ENCODE measurements at regions not wholly inside any gene's neighbourhood (a gene's known extent, or its start where the extent isn't known, plus 50 kb on each side); places are given as distances from the start of the nearest gene placed in this dataset.

GRCh38 chr18:55774505-55774904 is 186.5 kb upstream of the TCF4 start:
- no peaks in the 10 kb centered on the region for H3K4me1 ChIP-seq
- no peaks in the 10 kb centered on the region for H3K27me3 ChIP-seq
- H3K9me3 ChIP-seq = no peaks in the 10 kb centered on the region
- H3K27ac ChIP-seq = no peak overlapping the region
- 90 to 97% methylated on average over 5 of the region's 5 CpGs for WGBS, 2 donors
- TF ChIP-seq CTCF (IDR thresholded peaks at IDR 0.05) (no peak), POLR2A (IDR thresholded peaks at IDR 0.05) (no peak)
- DNase-seq = no peak
- intact Hi-C loops (cut with DNase I; ENCODE audit: low total_unique reads) = no loop called here
- no peak overlapping the region for H3K4me3 ChIP-seq
- no peaks in the 10 kb centered on the region for H3K36me3 ChIP-seq (ENCODE audit: low read depth, missing control alignments)

GRCh38 chr18:55768255-55768654 is 180.3 kb upstream of the TCF4 start:
- Histone ChIP-seq H3K4me1 (no peaks in the 10 kb centered on the region), H3K27ac (no peak overlapping the region), H3K4me3 (no peak overlapping the region), H3K9me3 (no peaks in the 10 kb centered on the region), H3K27me3 (no peaks in the 10 kb centered on the region), H3K36me3 (ENCODE audit: low read depth, missing control alignments) (no peaks in the 10 kb centered on the region)
- TF ChIP-seq POLR2A (IDR thresholded peaks at IDR 0.05) (no peak), CTCF (IDR thresholded peaks at IDR 0.05) (no peak)
- 83 to 88% methylated on average over 5 of the region's 5 CpGs for WGBS, 2 donors
- DNase-seq = no peak
- intact Hi-C loops (cut with DNase I; ENCODE audit: low total_unique reads) = no loop called here

GRCh38 chr18:55764386-55764785 is 176.4 kb upstream of the TCF4 start:
- H3K36me3 ChIP-seq (ENCODE audit: low read depth, missing control alignments) = no peaks in the 10 kb centered on the region
- TF ChIP-seq CTCF (IDR thresholded peaks at IDR 0.05) (no peak), POLR2A (IDR thresholded peaks at IDR 0.05) (no peak)
- WGBS, 2 donors = 71 to 79% methylated on average over 5 of the region's 5 CpGs
- no peak overlapping the region for H3K27ac ChIP-seq
- no peaks in the 10 kb centered on the region for H3K4me1 ChIP-seq
- H3K27me3 ChIP-seq = no peaks in the 10 kb centered on the region
- no peak overlapping the region for H3K4me3 ChIP-seq
- no peak for DNase-seq
- intact Hi-C loops (cut with DNase I; ENCODE audit: low total_unique reads) = no loop called here
- H3K9me3 ChIP-seq = no peaks in the 10 kb centered on the region

- Histone ChIP-seq H3K4me3 (no peak overlapping the region), H3K36me3 (ENCODE audit: low read depth, missing control alignments) (no peaks in the 10 kb centered on the region), H3K9me3 (no peaks in the 10 kb centered on the region), H3K27me3 (no peaks in the 10 kb centered on the region), H3K4me1 (no peaks in the 10 kb centered on the region), H3K27ac (no peak overlapping the region)
- intact Hi-C loops (cut with DNase I; ENCODE audit: low total_unique reads) = no loop called here
- WGBS, 2 donors = 73 to 78% methylated on average over 4 of the region's 4 CpGs
- TF ChIP-seq CTCF (IDR thresholded peaks at IDR 0.05) (no peak), POLR2A (IDR thresholded peaks at IDR 0.05) (no peak)
- no peak for DNase-seq
Measured at GRCh38 chr18:55763805-55764204, 175.8 kb upstream of the TCF4 start.

- Histone ChIP-seq H3K4me3 (no peak overlapping the region), H3K4me1 (no peaks in the 10 kb centered on the region), H3K9me3 (no peaks in the 10 kb centered on the region), H3K27me3 (no peaks in the 10 kb centered on the region), H3K36me3 (ENCODE audit: low read depth, missing control alignments) (no peaks in the 10 kb centered on the region), H3K27ac (no peak overlapping the region)
- 51 to 62% methylated on average over 2 of the region's 2 CpGs for WGBS, 2 donors
- DNase-seq = no peak
- TF ChIP-seq POLR2A (IDR thresholded peaks at IDR 0.05) (no peak), CTCF (IDR thresholded peaks at IDR 0.05) (no peak)
- intact Hi-C loops (cut with DNase I; ENCODE audit: low total_unique reads) = no loop called here
Measured at GRCh38 chr18:55763298-55763697, 175.3 kb upstream of the TCF4 start.
